Transverse colon (tissue), 3 donors: ENCODE measurements at regions not wholly inside any gene's neighbourhood (a gene's known extent, or its start where the extent isn't known, plus 50 kb on each side); places are given as distances from the start of the nearest gene placed in this dataset.

Experiments used
- POLR2A ChIP-seq: fragments of 450-650 bp; IDR thresholded peaks from one replicate; pipeline ENCODE4 v1.6.1; 2016; ENCODE audit warnings: antibody characterized with exemption, mild to moderate bottlenecking, moderate library complexity
- TF ChIP-seq, protein P1 (sequence below), 5 experiments: fragments of 200-600 bp in 3 of 5; fragments of 450-650 bp in 2 of 5; sonication (generic) in 3 of 5; IDR thresholded peaks; 1 replicate in 2 of 5; 2 replicates in 3 of 5; pipeline ENCODE4 v1.5.1; 2016 to 2017; ENCODE audit warnings: antibody characterized with exemption in 5 of 5, inconsistent platforms in 3 of 5, mild to moderate bottlenecking in 2 of 5, moderate library complexity in 1 of 5

DNA sequence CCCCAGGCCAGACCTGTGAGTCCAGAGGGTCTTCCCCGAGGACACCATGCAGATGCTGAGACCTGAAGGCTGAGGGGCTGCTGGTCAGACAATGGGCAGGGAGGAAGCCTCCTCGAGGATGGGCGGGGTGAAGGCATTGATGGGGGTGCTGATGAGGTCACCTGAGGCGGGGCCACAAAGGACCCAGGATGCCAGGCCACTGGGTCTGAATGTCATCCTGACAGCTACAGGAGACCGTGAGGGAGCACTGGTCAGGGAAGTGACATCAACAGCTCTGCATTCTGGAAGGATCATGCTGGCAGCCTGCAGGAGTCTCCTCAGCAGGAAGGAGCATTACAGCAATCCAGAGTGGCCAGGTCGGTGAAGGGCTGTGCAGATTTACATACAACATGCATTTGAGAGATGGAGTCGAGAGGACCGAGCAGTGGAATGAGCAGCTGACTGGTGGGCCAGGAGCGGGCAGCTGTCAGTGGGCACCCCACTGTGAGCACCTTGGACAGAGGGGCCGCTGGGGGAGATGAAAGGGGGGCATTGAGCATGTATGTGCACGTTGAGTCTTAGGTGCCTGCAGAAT, 77.7 kb upstream of the ADAMTS2 start:
- TF ChIP-seq, protein P1, sequence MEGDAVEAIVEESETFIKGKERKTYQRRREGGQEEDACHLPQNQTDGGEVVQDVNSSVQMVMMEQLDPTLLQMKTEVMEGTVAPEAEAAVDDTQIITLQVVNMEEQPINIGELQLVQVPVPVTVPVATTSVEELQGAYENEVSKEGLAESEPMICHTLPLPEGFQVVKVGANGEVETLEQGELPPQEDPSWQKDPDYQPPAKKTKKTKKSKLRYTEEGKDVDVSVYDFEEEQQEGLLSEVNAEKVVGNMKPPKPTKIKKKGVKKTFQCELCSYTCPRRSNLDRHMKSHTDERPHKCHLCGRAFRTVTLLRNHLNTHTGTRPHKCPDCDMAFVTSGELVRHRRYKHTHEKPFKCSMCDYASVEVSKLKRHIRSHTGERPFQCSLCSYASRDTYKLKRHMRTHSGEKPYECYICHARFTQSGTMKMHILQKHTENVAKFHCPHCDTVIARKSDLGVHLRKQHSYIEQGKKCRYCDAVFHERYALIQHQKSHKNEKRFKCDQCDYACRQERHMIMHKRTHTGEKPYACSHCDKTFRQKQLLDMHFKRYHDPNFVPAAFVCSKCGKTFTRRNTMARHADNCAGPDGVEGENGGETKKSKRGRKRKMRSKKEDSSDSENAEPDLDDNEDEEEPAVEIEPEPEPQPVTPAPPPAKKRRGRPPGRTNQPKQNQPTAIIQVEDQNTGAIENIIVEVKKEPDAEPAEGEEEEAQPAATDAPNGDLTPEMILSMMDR (IDR thresholded peaks at IDR 0.05), result no peak
- TF ChIP-seq POLR2A, result no peak
